ENCODE measurements at regions not wholly inside any gene's neighbourhood (a gene's known extent, or its start where the extent isn't known, plus 50 kb on each side); places are given as distances from the start of the nearest gene placed in this dataset.
A peak's percentile ranks its signal among the peaks of the same experiment; 100 is the strongest.
"Not testable (repeated sequence)": the region's sequence is repeated elsewhere in the genome, so short reads cannot be mapped to it uniquely, and the experiment has no call there.

GRCh38 chr2:91477731-91478672 lies 2786.5 kb downstream of the RPIA start:
- Mint-ChIP-seq H3K27ac (peak overlapping the region in 1 of 8 donors; percentile 6), H3K27me3 (peaks cover 19 to 21% of the 10 kb centered on the region in 2 donors), H3K9me3 (peaks cover 0 to 9% (median 5%) of the 10 kb centered on the region in 5 donors), H3K4me3 (peak overlapping the region in 1 of 7 donors; percentile 54), H3K36me3 (peaks cover 0 to 3% (median 1%) of the 10 kb centered on the region in 3 donors), H3K4me1 (peaks cover 6 to 9% (median 8%) of the 10 kb centered on the region in 3 donors)
- H3K4me1 ChIP-seq (ENCODE audit: insufficient read depth, low read length), result no peaks in the 10 kb centered on the region
- no peaks in the 10 kb centered on the region for H3K9me3 ChIP-seq (ENCODE audit: low read length)
- no peaks in the 10 kb centered on the region for H3K36me3 ChIP-seq (ENCODE audit: insufficient read depth, low read length)
- peak in 2 of 5 donors; percentile 34 to 53 for DNase-seq
- ChIA-PET CTCF (no interaction called here), POLR2A (no interaction called here)
- H3K27me3 ChIP-seq (ENCODE audit: insufficient read depth, low read length, poor library complexity, severe bottlenecking), result peaks cover 9% of the 10 kb centered on the region
- no peak overlapping the region for H3K4me3 ChIP-seq (ENCODE audit: low read length)
- no peak overlapping the region for H3K27ac ChIP-seq (ENCODE audit: low read depth, low read length)

- CTCF ChIA-PET; H3K9me3 ChIP-seq (ENCODE audit: low read length); H3K4me1 ChIP-seq (ENCODE audit: insufficient read depth, low read length); H3K27ac ChIP-seq (ENCODE audit: low read depth, low read length); H3K27me3 ChIP-seq (ENCODE audit: insufficient read depth, low read length, poor library complexity, severe bottlenecking); POLR2A ChIA-PET; H3K9me3 Mint-ChIP-seq; H3K36me3 Mint-ChIP-seq; H3K4me1 Mint-ChIP-seq; H3K36me3 ChIP-seq (ENCODE audit: insufficient read depth, low read length); H3K4me3 ChIP-seq (ENCODE audit: low read length): not testable (repeated sequence)
- DNase-seq, result peak in 2 of 5 donors; percentile 36 to 53
- Mint-ChIP-seq H3K4me3 (peak overlapping the region in 6 of 7 donors; percentile 65 to 83 (median 75)), H3K27ac (peak overlapping the region in 4 of 8 donors; percentile 50 to 85 (median 72)), H3K27me3 (peaks cover 19 to 21% of the 10 kb centered on the region in 2 donors)
Measured at GRCh38 chr2:91478851-91479718, 2787.6 kb downstream of the RPIA start.

GRCh38 chr2:91485226-91485625 lies 2793.8 kb downstream of the RPIA start:
- H3K4me3 ChIP-seq (ENCODE audit: low read length); H3K27ac Mint-ChIP-seq; DNase-seq; H3K9me3 ChIP-seq (ENCODE audit: low read length); H3K36me3 Mint-ChIP-seq; H3K9me3 Mint-ChIP-seq; H3K4me1 ChIP-seq (ENCODE audit: insufficient read depth, low read length); H3K27ac ChIP-seq (ENCODE audit: low read depth, low read length); POLR2A ChIA-PET; H3K4me3 Mint-ChIP-seq; H3K36me3 ChIP-seq (ENCODE audit: insufficient read depth, low read length); H3K27me3 ChIP-seq (ENCODE audit: insufficient read depth, low read length, poor library complexity, severe bottlenecking); CTCF ChIA-PET; H3K4me1 Mint-ChIP-seq: not testable (repeated sequence)
- peaks cover 5 to 11% of the 10 kb centered on the region in 2 donors for H3K27me3 Mint-ChIP-seq

- H3K9me3 ChIP-seq (ENCODE audit: low read length); H3K27ac ChIP-seq (ENCODE audit: low read depth, low read length); H3K27ac Mint-ChIP-seq; H3K4me1 ChIP-seq (ENCODE audit: insufficient read depth, low read length); H3K27me3 ChIP-seq (ENCODE audit: insufficient read depth, low read length, poor library complexity, severe bottlenecking); DNase-seq; H3K36me3 Mint-ChIP-seq; CTCF ChIA-PET; H3K36me3 ChIP-seq (ENCODE audit: insufficient read depth, low read length); H3K4me1 Mint-ChIP-seq; H3K4me3 ChIP-seq (ENCODE audit: low read length); POLR2A ChIA-PET; H3K4me3 Mint-ChIP-seq; H3K27me3 Mint-ChIP-seq: not testable (repeated sequence)
- peaks cover 0 to 10% (median 6%) of the 10 kb centered on the region in 5 donors for H3K9me3 Mint-ChIP-seq
Measured at GRCh38 chr2:91497129-91498064, 2805.9 kb downstream of the RPIA start.

DNA sequence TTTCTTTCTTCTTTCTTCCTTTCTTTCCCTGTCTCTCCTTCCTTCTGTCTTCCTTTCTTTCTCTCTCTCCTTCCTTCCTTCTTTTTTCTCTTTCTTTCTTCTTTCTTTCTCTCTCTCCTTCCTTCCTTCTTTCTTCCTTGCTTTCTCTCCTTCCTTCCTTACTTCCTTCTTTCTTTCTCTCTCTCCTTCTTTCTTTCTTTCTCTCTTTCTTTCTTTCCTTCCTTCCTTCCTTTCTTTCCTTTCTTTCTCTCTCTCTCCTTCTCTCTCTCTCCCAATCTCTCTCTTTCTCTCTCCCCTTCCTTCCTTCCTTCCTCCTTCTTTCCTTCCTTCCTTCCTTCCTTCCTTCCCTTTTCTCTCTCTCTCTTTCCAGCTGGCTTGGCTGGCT lies 2806.6 kb downstream of the RPIA start:
- CTCF ChIA-PET, result not testable (repeated sequence)

DNA sequence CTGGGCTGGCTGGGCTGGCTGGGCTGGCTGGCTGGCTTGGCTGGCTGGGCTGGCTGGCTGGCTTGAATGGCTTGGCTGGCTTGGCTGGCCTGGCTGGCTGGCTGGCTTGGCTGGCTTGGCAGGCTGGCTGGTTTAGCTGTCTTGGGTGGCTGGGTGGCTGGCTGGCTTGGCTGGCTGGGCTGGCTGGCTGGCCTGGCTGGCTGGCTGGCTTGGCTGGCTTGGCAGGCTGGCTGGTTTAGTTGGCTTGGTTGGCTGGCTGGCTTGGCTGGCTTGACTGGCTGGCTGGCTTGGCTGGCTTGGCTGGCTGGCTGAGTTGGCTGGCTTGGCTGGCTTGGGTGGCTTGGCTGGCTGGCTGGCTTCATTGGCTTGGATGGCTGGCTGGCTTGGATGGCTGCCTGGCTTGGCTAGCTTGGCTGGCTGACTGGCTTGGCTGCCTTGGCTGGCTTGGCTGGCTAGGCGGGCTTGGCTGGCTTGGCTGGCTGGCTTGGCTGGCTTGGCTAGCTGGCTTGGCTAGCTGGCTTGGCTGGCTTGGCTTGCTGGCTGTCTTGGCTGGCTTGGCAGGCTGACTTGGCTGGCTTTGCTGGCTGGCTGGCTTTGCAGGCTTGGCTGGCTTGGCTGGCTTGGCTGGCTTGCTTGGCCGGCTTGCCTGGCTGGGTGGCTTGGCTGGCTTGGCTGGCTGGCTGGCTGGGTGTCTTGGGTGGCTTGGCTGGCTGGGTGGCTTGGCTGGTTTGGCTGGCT lies 2807.2 kb downstream of the RPIA start:
- H3K27me3 ChIP-seq (ENCODE audit: insufficient read depth, low read length, poor library complexity, severe bottlenecking); CTCF ChIA-PET; H3K4me3 ChIP-seq (ENCODE audit: low read length); H3K4me1 ChIP-seq (ENCODE audit: insufficient read depth, low read length); POLR2A ChIA-PET; H3K27ac Mint-ChIP-seq; H3K27me3 Mint-ChIP-seq; H3K36me3 ChIP-seq (ENCODE audit: insufficient read depth, low read length); H3K27ac ChIP-seq (ENCODE audit: low read depth, low read length); H3K36me3 Mint-ChIP-seq; H3K9me3 ChIP-seq (ENCODE audit: low read length); H3K4me3 Mint-ChIP-seq; H3K4me1 Mint-ChIP-seq: not testable (repeated sequence)
- DNase-seq, result peak in 1 of 5 donors; percentile 47
- peaks cover 0 to 10% (median 9%) of the 10 kb centered on the region in 5 donors for H3K9me3 Mint-ChIP-seq

More for the DNA sequence above, 2806.6 kb downstream of the RPIA start:
- H3K36me3 Mint-ChIP-seq; H3K4me3 ChIP-seq (ENCODE audit: low read length); H3K9me3 ChIP-seq (ENCODE audit: low read length); H3K4me1 Mint-ChIP-seq; H3K36me3 ChIP-seq (ENCODE audit: insufficient read depth, low read length); H3K27ac ChIP-seq (ENCODE audit: low read depth, low read length); POLR2A ChIA-PET; H3K4me3 Mint-ChIP-seq; H3K4me1 ChIP-seq (ENCODE audit: insufficient read depth, low read length); H3K27me3 ChIP-seq (ENCODE audit: insufficient read depth, low read length, poor library complexity, severe bottlenecking); DNase-seq; H3K27ac Mint-ChIP-seq; H3K27me3 Mint-ChIP-seq: not testable (repeated sequence)
- peaks cover 0 to 10% (median 9%) of the 10 kb centered on the region in 5 donors for H3K9me3 Mint-ChIP-seq

DNA sequence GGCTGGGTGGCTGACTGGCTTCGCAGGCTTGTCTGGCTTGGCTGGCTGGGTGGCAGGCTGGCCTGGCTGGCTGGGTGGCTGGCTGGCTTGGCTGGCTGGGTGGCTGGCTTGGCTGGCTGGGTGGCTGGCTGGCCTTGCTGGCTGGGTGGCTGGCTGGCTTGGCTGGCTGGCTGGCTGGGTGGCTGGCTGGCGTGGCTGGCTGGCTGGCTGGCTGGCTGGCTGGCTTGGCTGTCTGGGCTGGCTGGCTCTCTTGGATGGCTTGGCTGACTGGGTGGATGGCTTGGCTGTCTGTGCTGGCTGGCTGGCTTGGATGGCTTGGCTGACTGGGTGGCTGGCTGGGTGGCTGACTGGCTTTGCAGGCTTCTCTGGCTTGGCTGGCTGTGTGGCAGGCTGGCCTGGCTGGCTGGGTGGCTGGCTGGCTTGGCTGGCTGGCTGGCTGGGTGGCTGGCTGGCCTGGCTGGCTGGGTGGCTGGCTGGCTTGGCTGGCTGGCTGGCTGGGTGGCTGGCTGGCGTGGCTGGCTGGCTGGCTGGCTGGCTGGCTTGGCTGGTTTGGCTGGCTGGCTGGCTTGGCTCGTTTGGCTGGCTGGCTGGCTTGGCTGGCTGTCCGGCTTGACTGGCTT lies 2808.1 kb downstream of the RPIA start:
- H3K36me3 ChIP-seq (ENCODE audit: insufficient read depth, low read length); H3K27me3 ChIP-seq (ENCODE audit: insufficient read depth, low read length, poor library complexity, severe bottlenecking); H3K36me3 Mint-ChIP-seq; CTCF ChIA-PET; H3K9me3 ChIP-seq (ENCODE audit: low read length); H3K4me3 Mint-ChIP-seq; H3K4me1 ChIP-seq (ENCODE audit: insufficient read depth, low read length); H3K4me1 Mint-ChIP-seq; H3K27ac ChIP-seq (ENCODE audit: low read depth, low read length); H3K27me3 Mint-ChIP-seq; H3K4me3 ChIP-seq (ENCODE audit: low read length); POLR2A ChIA-PET; H3K27ac Mint-ChIP-seq: not testable (repeated sequence)
- DNase-seq, result peak in 1 of 5 donors; percentile 48
- H3K9me3 Mint-ChIP-seq, result peaks cover 0 to 10% (median 9%) of the 10 kb centered on the region in 5 donors
